ENCODE measurements at regions not wholly inside any gene's neighbourhood (a gene's known extent, or its start where the extent isn't known, plus 50 kb on each side); places are given as distances from the start of the nearest gene placed in this dataset.

DNA sequence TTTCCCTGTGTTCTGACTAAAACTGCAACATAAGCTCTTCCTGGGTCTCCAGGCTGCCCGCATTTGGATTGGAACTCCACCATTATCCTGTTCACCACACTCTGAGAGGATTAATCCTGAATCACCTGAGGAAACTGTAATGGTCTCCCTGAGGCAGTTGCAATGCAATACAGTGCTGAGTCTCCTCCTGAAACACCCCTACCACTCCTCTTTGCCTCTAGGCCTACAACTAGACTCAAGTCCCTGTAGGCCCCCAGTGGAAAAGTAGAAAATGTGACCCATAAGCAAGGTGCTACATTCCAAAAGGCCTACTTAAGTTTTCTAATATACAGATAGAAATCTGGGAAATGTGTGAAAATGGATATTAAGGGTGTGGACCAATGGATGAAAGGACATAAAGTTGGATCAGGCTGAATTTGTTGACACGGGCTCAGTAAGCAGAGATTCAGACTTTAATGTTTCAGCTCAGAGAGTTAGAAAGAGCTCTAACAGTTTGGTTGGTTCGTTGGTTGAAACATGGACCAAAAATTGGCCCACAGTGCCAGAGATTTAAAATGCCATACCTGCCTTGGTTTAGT lies 222.3 kb upstream of the ZC3H15 start:
- TF ChIP-seq, protein P1, sequence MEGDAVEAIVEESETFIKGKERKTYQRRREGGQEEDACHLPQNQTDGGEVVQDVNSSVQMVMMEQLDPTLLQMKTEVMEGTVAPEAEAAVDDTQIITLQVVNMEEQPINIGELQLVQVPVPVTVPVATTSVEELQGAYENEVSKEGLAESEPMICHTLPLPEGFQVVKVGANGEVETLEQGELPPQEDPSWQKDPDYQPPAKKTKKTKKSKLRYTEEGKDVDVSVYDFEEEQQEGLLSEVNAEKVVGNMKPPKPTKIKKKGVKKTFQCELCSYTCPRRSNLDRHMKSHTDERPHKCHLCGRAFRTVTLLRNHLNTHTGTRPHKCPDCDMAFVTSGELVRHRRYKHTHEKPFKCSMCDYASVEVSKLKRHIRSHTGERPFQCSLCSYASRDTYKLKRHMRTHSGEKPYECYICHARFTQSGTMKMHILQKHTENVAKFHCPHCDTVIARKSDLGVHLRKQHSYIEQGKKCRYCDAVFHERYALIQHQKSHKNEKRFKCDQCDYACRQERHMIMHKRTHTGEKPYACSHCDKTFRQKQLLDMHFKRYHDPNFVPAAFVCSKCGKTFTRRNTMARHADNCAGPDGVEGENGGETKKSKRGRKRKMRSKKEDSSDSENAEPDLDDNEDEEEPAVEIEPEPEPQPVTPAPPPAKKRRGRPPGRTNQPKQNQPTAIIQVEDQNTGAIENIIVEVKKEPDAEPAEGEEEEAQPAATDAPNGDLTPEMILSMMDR (IDR thresholded peaks at IDR 0.05; ENCODE audit: low read depth, low read length, missing control alignments), result no peak
- H3K4me3 ChIP-seq (ENCODE audit: low read depth, low read length), result no peak overlapping the region
- in situ Hi-C loops (cut with HindIII; ENCODE audit: low sequenced_read_pairs), result no loop called here
- no peak for DNase-seq (ENCODE audit: low read depth)

DNA sequence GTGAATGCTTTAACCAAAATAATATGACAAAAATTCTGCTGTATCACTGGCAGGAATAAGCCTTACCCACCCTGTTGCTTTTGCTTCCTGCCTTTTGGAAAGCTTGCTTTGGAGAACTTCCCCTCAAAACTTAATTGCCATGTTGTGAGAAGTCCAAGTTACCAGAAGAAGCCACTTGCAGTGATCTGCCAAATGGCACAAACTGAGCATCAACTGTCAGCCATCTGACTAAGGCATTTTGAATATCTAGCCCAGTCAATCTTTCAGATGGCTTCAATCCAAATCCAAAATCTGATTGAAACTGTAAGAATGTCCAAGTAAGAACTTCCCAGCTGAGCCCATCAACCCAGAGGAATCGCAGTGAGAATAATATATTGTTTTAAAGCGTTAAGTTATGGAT lies 216.5 kb upstream of the ZC3H15 start:
- TF ChIP-seq, protein P1 (IDR thresholded peaks at IDR 0.05; ENCODE audit: low read depth, low read length, missing control alignments), result no peak
- no peak overlapping the region for H3K4me3 ChIP-seq (ENCODE audit: low read depth, low read length)
- in situ Hi-C loops (cut with HindIII; ENCODE audit: low sequenced_read_pairs), result no loop called here
- DNase-seq (ENCODE audit: low read depth), result no peak

DNA sequence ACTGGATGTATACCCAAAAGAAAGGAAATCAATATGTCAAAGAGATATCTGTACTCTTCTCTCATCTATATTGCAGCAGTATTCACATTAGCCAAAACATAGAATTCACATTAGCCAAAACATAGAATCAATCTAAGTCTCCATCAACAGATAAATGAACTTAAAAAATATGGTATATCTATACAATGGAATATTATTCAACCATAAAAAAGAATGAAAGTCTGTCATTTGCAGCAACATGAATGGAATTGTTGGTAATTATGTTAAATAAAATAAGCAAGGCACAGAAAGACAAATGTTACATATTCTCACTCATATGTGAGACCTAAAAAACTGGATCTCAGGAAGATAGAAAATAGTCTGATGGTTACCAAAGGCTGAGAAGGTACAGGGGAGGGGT lies 212.1 kb upstream of the ZC3H15 start:
- TF ChIP-seq, protein P1 (IDR thresholded peaks at IDR 0.05; ENCODE audit: low read depth, low read length, missing control alignments), result no peak
- no peak overlapping the region for H3K4me3 ChIP-seq (ENCODE audit: low read depth, low read length)
- in situ Hi-C loops (cut with HindIII; ENCODE audit: low sequenced_read_pairs), result no loop called here
- no peak for DNase-seq (ENCODE audit: low read depth)

DNA sequence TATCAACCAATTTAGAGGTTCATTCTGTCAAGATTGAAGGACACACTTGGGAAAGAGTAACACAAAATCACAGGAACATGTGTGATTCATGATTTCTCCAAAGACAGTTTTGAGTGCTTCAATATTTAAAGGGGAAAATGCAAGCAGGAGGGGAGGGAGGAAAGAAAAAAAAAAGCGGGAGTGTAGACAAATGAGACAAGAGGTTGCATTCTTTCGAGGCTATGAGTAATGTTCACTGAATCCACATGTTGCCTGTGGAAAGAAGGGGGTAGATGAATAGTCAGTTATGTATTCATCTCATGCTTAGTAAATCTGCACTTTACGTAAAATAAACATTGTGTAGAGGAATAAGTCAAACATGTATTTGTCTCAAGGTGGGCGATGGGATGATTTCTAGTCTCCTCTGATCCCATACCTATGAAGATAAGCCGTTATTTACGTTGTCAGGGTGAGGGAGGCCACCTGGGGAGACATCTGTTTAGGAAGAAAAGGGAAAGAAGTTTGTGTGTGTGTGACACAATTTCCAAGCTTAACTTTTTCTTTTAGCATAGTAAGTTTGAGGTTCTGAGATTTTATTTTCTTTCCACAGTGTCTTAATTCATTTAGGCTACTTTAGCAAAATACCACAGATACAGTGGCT lies 211.0 kb upstream of the ZC3H15 start:
- TF ChIP-seq, protein P1 (IDR thresholded peaks at IDR 0.05; ENCODE audit: low read depth, low read length, missing control alignments), result no peak
- in situ Hi-C loops (cut with HindIII; ENCODE audit: low sequenced_read_pairs), result no loop called here
- DNase-seq (ENCODE audit: low read depth), result peak; percentile 34
- no peak overlapping the region for H3K4me3 ChIP-seq (ENCODE audit: low read depth, low read length)

DNA sequence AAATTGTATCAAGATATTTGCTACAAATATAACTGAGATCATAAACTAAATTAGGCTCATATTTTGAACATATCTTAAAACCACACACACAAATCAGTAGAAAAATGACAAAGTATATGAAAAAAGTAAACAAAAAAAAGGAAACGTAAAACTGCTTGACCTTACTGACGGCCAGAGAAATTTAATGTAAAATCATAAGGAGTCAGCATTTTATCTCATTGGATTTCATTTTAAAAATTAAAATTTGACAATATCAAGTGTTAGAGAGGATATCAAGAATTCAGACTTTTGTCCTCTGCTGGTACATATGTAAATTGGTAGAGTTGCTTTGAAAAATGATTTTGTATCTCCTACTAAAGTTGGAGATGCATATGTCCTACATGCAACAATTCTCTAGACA lies 209.2 kb upstream of the ZC3H15 start:
- no peak overlapping the region for H3K4me3 ChIP-seq (ENCODE audit: low read depth, low read length)
- TF ChIP-seq, protein P1 (IDR thresholded peaks at IDR 0.05; ENCODE audit: low read depth, low read length, missing control alignments), result no peak
- no peak for DNase-seq (ENCODE audit: low read depth)
- in situ Hi-C loops (cut with HindIII; ENCODE audit: low sequenced_read_pairs), result no loop called here

DNA sequence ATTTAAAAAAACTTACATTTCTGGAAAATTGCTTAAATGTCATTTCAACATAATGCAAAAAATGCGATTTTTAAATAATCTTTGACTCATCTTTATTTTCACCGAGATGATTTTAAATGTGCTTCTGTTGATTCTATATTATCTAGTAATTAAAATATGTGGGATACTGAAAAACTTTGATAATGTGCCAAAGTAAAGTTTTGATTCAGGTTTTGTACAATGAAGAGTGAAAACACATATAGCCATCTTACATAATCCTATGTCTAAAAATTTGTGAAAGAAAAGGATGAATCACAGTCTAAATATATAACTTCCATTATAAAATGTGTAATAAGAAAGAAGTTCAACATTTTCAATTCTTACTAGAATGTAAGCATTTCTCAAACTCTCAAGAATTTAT lies 204.3 kb upstream of the ZC3H15 start:
- in situ Hi-C loops (cut with HindIII; ENCODE audit: low sequenced_read_pairs), result no loop called here
- DNase-seq (ENCODE audit: low read depth), result no peak
- TF ChIP-seq, protein P1 (IDR thresholded peaks at IDR 0.05; ENCODE audit: low read depth, low read length, missing control alignments), result no peak
- H3K4me3 ChIP-seq (ENCODE audit: low read depth, low read length), result no peak overlapping the region
